H9 (cell line): ENCODE measurements at regions not wholly inside any gene's neighbourhood (a gene's known extent, or its start where the extent isn't known, plus 50 kb on each side); places are given as distances from the start of the nearest gene placed in this dataset.

Experiments used
- DNase-seq: peaks from one replicate; pipeline ENCODE4 v3.0.0-alpha.2; 2017
- H2AFZ ChIP-seq: one replicate; pipeline ENCODE4 v1.6.1; 2013; ENCODE audit warnings: mild to moderate bottlenecking, low read length, control low read depth, moderate library complexity
- H2AK5ac ChIP-seq: 2 replicates; pipeline ENCODE4 v1.6.1; 2013; ENCODE audit warnings: low read length, control low read depth, mixed read lengths; ENCODE audit not compliant: insufficient read length
- H2BK120ac ChIP-seq: one replicate; pipeline ENCODE4 v1.6.1; 2013; ENCODE audit warnings: low read depth, mild to moderate bottlenecking, low read length, control low read depth, inconsistent platforms; ENCODE audit not compliant: poor library complexity, severe bottlenecking
- H2BK12ac ChIP-seq: 2 replicates; pipeline ENCODE4 v1.6.1; 2013; ENCODE audit warnings: low read length, control low read depth, mixed read lengths, low read depth; ENCODE audit not compliant: insufficient read length
- H2BK15ac ChIP-seq: 2 replicates; pipeline ENCODE4 v1.6.1; 2013; ENCODE audit warnings: low read depth, low read length, control low read depth
- H2BK20ac ChIP-seq: one replicate; pipeline ENCODE4 v1.6.1; 2013; ENCODE audit warnings: low read depth, mild to moderate bottlenecking, low read length, control low read depth, inconsistent platforms; ENCODE audit not compliant: poor library complexity, severe bottlenecking
- H2BK5ac ChIP-seq: 2 replicates; pipeline ENCODE4 v1.6.1; 2013; ENCODE audit warnings: low read length, control low read depth, mixed read lengths; ENCODE audit not compliant: insufficient read length
- H3K14ac ChIP-seq: 2 replicates; pipeline ENCODE4 v1.6.1; 2013; ENCODE audit warnings: low read length, control low read depth; ENCODE audit not compliant: insufficient read depth
- H3K18ac ChIP-seq: 2 replicates; pipeline ENCODE4 v1.6.1; 2013; ENCODE audit warnings: low read depth, mild to moderate bottlenecking, mixed read lengths, low read length, control low read depth; ENCODE audit not compliant: insufficient read length
- H3K23ac ChIP-seq: 2 replicates; pipeline ENCODE4 v1.6.1; 2013; ENCODE audit warnings: low read length, control low read depth, mixed read lengths, low read depth; ENCODE audit not compliant: insufficient read length
- H3K23me2 ChIP-seq: 2 replicates; pipeline ENCODE4 v1.6.1; 2013; ENCODE audit warnings: low read depth, mild to moderate bottlenecking, mixed read lengths, low read length, control low read depth; ENCODE audit not compliant: insufficient read length, poor library complexity, severe bottlenecking
- H3K27ac ChIP-seq: 2 replicates; pipeline ENCODE4 v1.5.1; 2013; ENCODE audit warnings: low read length, control low read depth, mixed read lengths, low read depth; ENCODE audit not compliant: insufficient read length
- H3K27me3 ChIP-seq: 2 replicates; pipeline ENCODE4 v1.6.1; 2013; ENCODE audit warnings: low read length, control low read depth, inconsistent platforms; ENCODE audit not compliant: insufficient read depth
- H3K4ac ChIP-seq: 2 replicates; pipeline ENCODE4 v1.6.1; 2013; ENCODE audit warnings: low read depth, mild to moderate bottlenecking, control low read depth, inconsistent platforms, low read length, moderate library complexity
- H3K4me1 ChIP-seq: 2 replicates; pipeline ENCODE4 v1.6.1; 2013; ENCODE audit warnings: low read length, control low read depth, inconsistent platforms; ENCODE audit not compliant: insufficient read depth
- H3K4me2 ChIP-seq: 2 replicates; pipeline ENCODE4 v1.6.1; 2013; ENCODE audit warnings: low read length, control low read depth, mixed read lengths; ENCODE audit not compliant: insufficient read length, insufficient read depth
- H3K56ac ChIP-seq: 2 replicates; pipeline ENCODE4 v1.6.1; 2013; ENCODE audit warnings: low read depth, mild to moderate bottlenecking, mixed read lengths, low read length, control low read depth; ENCODE audit not compliant: insufficient read length
- H3K79me1 ChIP-seq: 2 replicates; pipeline ENCODE4 v1.6.1; 2013; ENCODE audit warnings: low read depth, mild to moderate bottlenecking, moderate library complexity, low read length, control low read depth, inconsistent platforms; ENCODE audit not compliant: insufficient read depth, poor library complexity, severe bottlenecking
- H3K79me2 ChIP-seq: 2 replicates; pipeline ENCODE4 v1.6.1; 2013; ENCODE audit warnings: low read length, control low read depth, inconsistent platforms; ENCODE audit not compliant: insufficient read depth
- H3K9ac ChIP-seq: 2 replicates; pipeline ENCODE4 v1.6.1; 2013; ENCODE audit warnings: low read length, control low read depth, mixed read lengths; ENCODE audit not compliant: insufficient read length; ENCODE audit errors: extremely low read depth
- H3K9me3 ChIP-seq: one replicate; pipeline ENCODE4 v1.6.1; 2013; ENCODE audit warnings: low read depth, low read length, inconsistent platforms; ENCODE audit not compliant: control insufficient read depth
- H3T11ph ChIP-seq: one replicate; pipeline ENCODE4 v1.6.1; 2013; ENCODE audit warnings: mild to moderate bottlenecking, low read length, control low read depth, inconsistent platforms
- H4K20me1 ChIP-seq: one replicate; pipeline ENCODE4 v1.6.1; 2013; ENCODE audit not compliant: control insufficient read depth, insufficient read length, insufficient read depth
- H4K5ac ChIP-seq: 2 replicates; pipeline ENCODE4 v1.6.1; 2013; ENCODE audit warnings: low read depth, mild to moderate bottlenecking, mixed read lengths, low read length, control low read depth; ENCODE audit not compliant: insufficient read length
- H4K8ac ChIP-seq: replicated peaks from 2 replicates; pipeline ENCODE4 v1.6.1; 2013; ENCODE audit warnings: low read length, control low read depth, mixed read lengths, low read depth; ENCODE audit not compliant: insufficient read length
- H4K91ac ChIP-seq: 2 replicates; pipeline ENCODE4 v1.6.1; 2013; ENCODE audit warnings: low read depth, mild to moderate bottlenecking, moderate library complexity, mixed read lengths, low read length, control low read depth; ENCODE audit not compliant: insufficient read length
- H3K27ac Mint-ChIP-seq, 3 experiments: 2 replicates in 2 of 3; 3 replicates in 1 of 3; pipeline ENCODE4 v1.8.0; 2020 to 2021; ENCODE audit warnings: mixed read lengths in 3 of 3, mild to moderate bottlenecking in 1 of 3, moderate library complexity in 1 of 3
- H3K27me3 Mint-ChIP-seq: 2 replicates; pipeline ENCODE4 v1.8.0; 2021; ENCODE audit warnings: low read depth, mild to moderate bottlenecking, moderate library complexity, mixed read lengths
- H3K36me3 Mint-ChIP-seq, 3 experiments: 2 replicates in 2 of 3; 3 replicates in 1 of 3; pipeline ENCODE4 v1.8.0; 2020 to 2021; ENCODE audit warnings: low read depth in 3 of 3, mixed read lengths in 3 of 3; ENCODE audit not compliant: insufficient read depth in 1 of 3
- H3K4me1 Mint-ChIP-seq, 2 experiments: 2 replicates each; pipeline ENCODE4 v1.8.0; 2020; ENCODE audit warnings: mixed read lengths in 2 of 2
- H3K4me3 Mint-ChIP-seq, 2 experiments: 2 replicates in 1 of 2; 3 replicates in 1 of 2; pipeline ENCODE4 v1.8.0; 2020 to 2021; ENCODE audit warnings: mild to moderate bottlenecking in 2 of 2, mixed read lengths in 2 of 2, moderate library complexity in 1 of 2
- H3K9me3 Mint-ChIP-seq, 2 experiments: 2 replicates in 1 of 2; 3 replicates in 1 of 2; pipeline ENCODE4 v1.8.0; 2020; ENCODE audit warnings: mild to moderate bottlenecking in 2 of 2, mixed read lengths in 2 of 2, moderate library complexity in 1 of 2
- CTCF ChIP-seq: fragments of 200-600 bp; sonication (generic); conservative IDR thresholded peaks from 3 replicates; pipeline ENCODE4 v1.8.0; 2021; ENCODE audit warnings: antibody characterized with exemption, mild to moderate bottlenecking
- WGBS: extraction: QIAGEN DNeasy Blood & Tissue Kit; methylation state at CpG from one replicate; pipeline ENCODE4 v1.1.7; 2013; ENCODE audit warnings: missing lambda C conversion rate, low lambda C conversion rate, mixed read lengths; ENCODE audit not compliant: insufficient read length; ENCODE audit errors: extremely low coverage; 5-methylcytosine and 5-hydroxymethylcytosine counted together

GRCh38 chr12:94829552-94829951 lies 173.9 kb downstream of the NDUFA12 start:
- H2BK120ac ChIP-seq: no peak overlapping the region
- H2BK20ac ChIP-seq: no peak overlapping the region
- no peaks in the 10 kb centered on the region for H3K27me3 ChIP-seq
- no peak overlapping the region for H3K27ac ChIP-seq
- no peak overlapping the region for H4K91ac ChIP-seq
- no peak overlapping the region for H3K9ac ChIP-seq
- H4K5ac ChIP-seq: no peak overlapping the region
- no peaks in the 10 kb centered on the region for H3K23me2 ChIP-seq
- H3K56ac ChIP-seq: no peak overlapping the region
- no peak overlapping the region for H3K4me2 ChIP-seq
- no CpG with 5 or more reads among the region's 1 CpG for WGBS
- Mint-ChIP-seq H3K27me3 (peaks cover 7% of the 10 kb centered on the region; the same call in 1 of the 2 replicates), H3K4me1 (peaks cover 21 to 26% of the 10 kb centered on the region in 2 experiments), H3K9me3 (peaks cover 3 to 9% of the 10 kb centered on the region in 2 experiments; a peak in 3 of 5 replicates), H3K27ac (no peak overlapping the region), H3K36me3 (no peaks in the 10 kb centered on the region; a peak in 1 of 7 replicates), H3K4me3 (no peak overlapping the region)
- H4K8ac ChIP-seq: no peak overlapping the region
- H2BK12ac ChIP-seq: no peak overlapping the region
- no peaks in the 10 kb centered on the region for H3K79me2 ChIP-seq
- H2BK15ac ChIP-seq: no peak overlapping the region
- H3K23ac ChIP-seq: no peak overlapping the region
- no peak overlapping the region for H2AK5ac ChIP-seq
- no peak for TF ChIP-seq CTCF
- no peaks in the 10 kb centered on the region for H4K20me1 ChIP-seq
- H3K4ac ChIP-seq: no peak overlapping the region
- no peak overlapping the region for H2BK5ac ChIP-seq
- no peaks in the 10 kb centered on the region for H3K79me1 ChIP-seq
- H2AFZ ChIP-seq: no peak overlapping the region
- H3T11ph ChIP-seq: no peak overlapping the region
- H3K14ac ChIP-seq: no peak overlapping the region
- no peaks in the 10 kb centered on the region for H3K4me1 ChIP-seq
- DNase-seq: no peak
- H3K9me3 ChIP-seq: no peaks in the 10 kb centered on the region
- no peak overlapping the region for H3K18ac ChIP-seq
